ENCODE measurements at regions not wholly inside any gene's neighbourhood (a gene's known extent, or its start where the extent isn't known, plus 50 kb on each side); places are given as distances from the start of the nearest gene placed in this dataset.

DNA sequence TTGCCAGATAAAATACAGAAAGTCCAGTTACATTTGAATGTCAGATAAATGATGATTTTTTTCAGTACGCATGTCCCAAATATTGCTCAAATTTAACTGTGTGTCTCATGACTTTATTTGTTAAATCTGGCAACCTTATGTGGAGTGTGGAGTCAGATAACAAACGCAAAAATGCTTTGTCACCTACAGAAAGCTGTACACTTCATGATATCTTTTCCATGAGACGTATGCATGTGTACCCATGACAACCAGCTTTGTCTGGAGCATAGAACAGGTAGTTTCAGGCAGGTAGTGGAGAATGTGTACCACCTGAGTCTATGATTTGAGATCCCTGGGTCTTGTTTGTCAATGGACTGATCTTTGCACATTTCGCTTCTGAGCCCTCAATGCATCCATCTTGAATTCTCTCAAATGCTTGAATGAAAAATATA, 105.5 kb upstream of the CPEB4 start:
- DNase-seq (ENCODE audit: low spot score) = no peak

DNA sequence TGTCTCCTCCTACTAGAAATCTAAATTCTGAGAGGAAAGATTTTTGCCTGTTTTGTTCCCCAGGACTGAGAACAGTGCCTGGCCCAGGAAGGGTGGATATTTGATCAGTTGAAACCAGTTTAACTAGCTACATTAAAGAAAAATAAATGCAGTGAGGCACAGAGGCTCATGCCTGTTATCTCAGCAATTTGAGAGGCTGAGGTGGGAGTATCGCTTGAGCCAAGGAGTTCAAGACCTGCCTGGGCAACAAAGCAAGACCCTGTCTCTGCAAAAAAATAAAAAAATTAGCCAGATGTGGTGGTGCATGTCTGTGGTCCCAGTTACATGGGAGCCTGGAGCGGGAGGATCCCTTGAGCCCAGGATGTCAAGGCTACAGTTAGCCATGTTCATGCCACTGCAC, 104.8 kb upstream of the CPEB4 start:
- no peak for DNase-seq (ENCODE audit: low spot score)

DNA sequence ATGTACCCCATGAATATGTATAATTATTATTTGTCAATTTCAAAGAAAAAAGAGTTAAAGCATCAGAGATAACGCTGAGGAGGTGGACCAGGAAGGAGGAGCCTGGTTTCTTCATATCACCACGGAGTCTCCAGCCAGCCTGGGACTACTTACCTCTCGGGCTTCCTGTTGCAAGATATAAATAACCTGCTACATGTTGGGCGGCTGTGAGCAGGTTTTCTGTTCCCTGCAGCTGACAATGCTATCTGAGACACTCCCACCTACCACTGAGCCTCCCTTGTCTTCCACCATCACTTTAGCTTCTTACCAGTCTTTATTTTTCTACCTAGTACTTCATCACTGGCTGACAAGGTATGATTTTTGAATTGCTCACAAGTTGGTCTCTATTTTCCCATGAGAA, 102.7 kb upstream of the CPEB4 start:
- DNase-seq (ENCODE audit: low spot score) = no peak

DNA sequence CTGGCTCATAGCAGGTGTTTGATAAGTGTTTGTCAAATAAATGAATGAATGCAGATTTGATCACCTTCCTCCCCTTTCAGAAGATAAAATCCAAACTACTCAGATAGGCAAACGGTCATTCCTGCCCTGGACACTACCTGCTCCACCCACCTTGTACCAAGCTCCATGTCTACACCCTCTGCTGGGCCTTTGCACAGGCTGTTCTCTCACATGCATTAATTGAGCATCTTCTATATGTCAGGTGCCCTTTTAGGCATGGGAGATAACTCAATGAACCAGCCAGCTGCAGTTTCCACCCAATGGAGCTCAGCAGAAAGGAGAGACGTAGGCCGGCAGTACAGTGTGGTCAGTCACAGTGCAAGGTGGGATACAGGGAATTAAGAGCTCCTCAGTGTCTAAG, 102.3 kb upstream of the CPEB4 start:
- no peak for DNase-seq (ENCODE audit: low spot score)

DNA sequence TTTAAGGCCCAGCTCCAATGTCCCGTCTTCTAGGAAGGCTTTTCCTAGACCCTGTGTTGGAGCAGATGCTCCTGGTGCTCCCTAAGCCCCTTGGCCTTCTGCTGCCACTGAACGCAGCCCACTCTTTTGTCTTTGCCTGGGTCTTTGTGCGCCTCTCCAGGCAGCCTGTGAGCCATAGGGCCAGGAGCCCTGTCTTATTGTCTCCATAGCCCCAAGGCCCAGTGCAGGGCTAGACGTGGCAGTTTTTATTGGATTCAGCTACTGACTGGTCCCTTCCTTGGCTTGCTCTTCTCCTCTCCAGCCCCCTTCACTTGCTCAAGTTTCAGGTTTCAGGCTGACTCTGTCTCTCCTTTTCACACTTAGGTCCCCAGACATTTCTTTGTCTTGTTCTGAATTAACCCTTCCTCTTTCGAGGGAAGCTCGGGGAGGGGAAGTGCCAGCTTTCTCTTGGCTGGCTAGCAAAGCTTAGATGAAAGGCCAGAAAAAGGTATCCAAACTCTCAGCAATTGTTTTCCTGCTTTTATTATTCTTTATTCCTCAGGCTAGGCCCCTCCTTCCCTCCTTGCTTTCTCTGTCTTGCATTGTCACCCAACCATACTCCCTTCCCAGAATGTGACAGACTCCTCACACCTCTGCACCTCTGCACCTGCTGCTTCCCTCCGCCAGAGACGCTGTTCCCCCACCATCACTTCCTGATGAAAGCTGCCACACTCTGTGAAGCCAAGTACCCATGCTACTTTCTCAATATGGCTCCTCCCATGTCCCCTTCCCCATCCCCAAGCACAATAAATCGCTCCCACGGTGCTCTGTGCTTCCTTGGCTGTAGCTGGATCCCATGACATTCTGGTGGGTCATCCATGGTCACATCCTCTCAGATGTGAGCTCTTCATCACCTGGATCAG, 101.6 kb upstream of the CPEB4 start:
- DNase-seq (ENCODE audit: low spot score) = no peak

DNA sequence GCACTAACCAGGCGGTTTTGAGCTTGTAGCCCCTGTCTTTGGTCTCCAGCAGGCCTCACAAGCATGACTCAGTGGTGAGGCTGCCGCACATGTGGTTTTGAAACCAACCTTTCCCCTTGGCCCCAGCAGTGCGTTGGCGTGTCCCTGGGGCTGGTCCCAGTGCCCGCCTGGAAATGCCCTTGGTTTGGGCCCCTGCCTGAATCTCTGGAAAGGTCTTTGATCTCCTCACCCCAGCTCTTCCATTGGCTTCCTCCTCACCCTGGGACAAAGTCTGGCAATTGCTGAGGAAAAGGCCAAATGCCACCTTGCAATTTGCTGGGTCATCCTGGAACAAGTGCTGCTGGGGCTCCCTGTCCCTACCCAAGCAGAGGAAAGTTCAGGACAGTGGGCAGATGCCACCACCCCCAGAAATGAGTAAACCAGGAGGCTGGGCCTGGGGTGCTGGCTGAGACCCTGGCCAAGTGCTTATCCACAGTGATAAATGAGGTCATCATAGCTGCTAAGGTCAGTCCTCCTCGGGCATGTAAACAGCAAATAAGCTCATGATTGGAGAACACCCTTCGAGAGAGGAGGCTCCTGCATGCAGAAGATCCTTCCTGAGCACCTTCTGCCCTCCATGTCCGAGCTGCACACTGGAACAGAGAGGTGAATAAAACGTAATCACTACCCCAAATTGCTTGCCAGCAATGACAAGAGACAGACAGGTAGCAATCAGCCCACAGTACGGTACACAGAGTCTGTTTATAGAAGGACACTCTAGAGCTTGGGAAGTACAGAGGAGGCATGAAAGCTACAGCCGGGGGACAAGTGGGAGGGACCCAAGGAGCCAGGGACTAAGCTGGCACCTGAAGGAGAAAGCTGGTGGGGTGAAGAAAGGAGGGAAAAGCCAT, 98.9 kb upstream of the CPEB4 start:
- no peak for DNase-seq (ENCODE audit: low spot score)

DNA sequence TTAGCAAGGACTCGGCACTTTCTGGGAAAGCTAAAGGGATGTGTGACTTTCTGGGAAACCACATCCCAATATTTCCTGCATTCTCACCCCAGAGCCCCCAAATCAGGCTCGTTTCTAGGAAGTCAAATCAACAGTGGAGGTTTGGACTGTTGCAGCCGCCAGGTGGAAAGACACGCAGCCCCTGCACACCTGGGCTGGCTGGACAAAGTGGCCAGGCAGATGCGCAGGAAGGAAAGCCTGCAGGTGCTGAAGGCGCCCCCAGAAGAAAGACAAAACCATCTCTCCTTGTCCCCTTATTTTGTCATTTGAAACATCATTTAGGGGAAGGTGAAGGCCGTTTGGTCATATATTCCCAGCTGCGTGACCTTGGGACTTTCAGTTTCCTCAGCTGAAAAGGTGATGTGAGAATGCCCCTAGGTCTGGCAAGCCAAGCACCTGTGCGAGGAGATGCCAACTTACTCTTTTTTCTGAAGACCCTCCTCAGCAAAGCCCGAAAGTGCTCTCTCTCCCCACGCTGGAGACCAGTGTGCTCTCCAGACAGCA, 97.9 kb upstream of the CPEB4 start:
- DNase-seq (ENCODE audit: low spot score) = no peak

DNA sequence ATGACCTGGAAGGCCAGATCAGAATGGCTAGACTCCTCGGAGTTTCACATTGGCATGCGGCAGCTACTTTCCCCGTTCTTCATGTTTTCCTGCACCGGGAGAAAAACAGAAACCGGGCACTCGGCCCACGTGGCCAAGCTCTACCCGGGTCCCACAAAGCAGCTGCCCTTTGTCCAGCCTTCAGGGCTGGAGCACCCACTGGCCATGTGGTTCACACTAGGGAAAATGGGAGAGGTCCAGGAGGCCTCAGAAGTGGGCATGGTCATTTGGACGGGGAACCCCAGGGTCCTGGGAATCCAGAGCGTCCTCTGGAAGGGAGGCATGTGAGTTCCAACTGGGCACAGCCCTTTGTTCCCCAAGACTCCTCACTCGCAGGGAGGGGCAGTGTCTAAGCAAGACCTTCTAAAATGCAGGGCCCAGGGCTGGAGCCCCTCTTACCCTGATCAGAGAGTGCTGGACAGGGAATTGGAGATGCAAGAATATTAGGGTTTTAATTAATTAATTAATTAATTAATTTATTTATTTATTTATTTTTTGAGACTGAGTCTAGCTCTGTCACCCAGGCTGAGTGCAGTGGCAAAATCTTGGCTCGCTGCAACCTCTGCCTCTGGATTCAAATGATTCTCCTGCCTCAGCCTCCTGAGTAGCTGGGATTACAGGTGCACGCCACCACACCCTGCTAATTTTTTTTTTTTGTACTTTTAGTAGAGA, 97.2 kb upstream of the CPEB4 start:
- DNase-seq (ENCODE audit: low spot score) = no peak

DNA sequence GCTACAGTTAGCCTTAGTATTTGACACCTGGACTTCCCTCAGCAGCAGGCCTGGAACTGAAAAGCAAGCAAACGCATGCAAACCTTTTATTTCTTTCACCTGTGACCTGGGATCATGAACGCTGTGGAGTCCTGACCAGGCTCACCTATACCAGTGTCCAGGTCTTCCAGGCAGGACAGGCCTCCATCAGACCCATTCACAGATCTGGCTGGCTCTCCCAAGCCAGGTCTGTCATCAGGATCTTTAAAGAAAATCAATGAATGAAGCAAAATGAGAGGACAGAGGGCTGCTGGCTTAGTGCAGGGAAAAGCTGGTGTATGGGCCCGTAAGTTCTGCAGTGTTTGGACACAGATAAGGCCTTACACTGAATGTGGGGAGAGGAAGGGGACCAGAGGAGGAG, 96.3 kb upstream of the CPEB4 start:
- no peak for DNase-seq (ENCODE audit: low spot score)

DNA sequence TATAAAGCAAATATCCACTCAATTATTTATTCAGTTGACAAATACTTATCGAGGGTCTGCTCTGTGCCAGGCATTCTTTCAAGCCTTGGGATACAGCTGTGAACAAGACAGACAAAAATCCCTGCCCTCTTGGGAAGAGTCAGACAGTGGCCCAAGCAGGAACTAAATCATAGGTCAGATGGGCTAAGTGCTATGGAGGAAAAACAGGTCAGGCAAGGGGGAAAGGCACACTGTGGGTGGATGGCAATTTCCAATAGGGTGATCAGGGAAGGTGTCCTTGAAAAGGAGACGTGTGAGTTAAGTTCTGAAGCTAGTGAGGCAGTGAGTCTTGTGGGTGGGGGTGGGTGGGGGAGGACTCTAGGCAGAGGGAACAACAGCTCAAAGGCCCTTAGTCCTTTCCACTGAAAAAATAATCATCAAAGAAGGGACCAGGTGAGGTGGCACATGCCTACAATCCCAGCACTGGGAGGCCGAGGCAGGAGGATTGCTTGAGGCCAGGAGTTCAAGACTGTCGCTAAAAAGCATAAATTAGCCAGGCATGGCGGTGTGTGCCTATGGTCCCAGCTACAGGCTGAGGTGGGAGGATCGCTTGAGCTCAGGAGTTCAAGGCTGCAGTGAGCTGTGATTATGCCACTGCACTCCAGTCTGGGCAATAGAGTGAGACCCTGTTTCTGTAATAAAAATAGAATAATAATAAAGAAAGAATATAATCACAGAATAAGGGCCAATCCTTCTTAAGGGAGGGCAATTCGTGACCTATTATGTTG, 95.2 kb upstream of the CPEB4 start:
- no peak for DNase-seq (ENCODE audit: low spot score)

DNA sequence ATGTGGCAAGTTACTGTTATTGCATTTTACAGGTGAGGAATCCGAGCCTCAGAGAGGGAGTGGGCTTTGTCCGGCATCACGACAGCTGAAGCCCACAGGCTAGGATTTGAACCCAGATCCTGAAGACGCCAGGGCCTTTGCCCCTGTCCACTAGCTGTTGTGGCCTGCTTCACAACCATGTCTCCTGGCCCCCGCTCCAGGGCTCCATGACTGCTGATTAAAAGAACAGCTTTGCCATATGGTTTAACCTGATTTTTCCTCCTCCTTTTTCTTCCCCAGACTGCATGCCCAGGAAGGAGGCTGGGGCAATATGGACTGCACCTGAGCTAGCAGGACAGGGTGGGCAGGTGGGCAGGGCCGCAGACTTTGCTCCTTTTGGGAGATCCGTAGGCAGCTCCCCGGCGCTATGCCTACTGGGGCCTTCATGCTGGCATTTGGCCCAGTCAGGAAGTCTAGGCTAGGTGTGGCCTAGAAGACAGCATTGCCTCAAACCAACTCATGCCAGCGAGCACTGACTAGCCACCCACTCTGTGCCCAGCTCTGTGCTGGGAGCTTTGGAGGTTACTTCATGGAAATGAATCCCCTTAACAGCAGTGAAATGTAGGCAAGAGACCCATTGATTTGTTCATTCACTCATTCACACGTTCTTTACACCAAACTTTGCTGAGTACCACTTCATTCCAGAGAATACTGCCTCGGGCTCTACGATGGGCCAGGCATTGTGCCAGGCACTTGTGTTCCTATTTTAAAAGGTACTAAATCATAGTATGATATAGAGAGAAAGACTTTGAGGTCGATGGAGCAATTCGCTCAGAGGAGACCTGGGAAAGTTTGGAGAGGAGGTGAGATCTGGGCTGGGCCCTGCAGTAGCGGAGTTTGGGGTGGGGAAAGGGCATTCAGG, 94.3 kb upstream of the CPEB4 start:
- DNase-seq (ENCODE audit: low spot score) = no peak

DNA sequence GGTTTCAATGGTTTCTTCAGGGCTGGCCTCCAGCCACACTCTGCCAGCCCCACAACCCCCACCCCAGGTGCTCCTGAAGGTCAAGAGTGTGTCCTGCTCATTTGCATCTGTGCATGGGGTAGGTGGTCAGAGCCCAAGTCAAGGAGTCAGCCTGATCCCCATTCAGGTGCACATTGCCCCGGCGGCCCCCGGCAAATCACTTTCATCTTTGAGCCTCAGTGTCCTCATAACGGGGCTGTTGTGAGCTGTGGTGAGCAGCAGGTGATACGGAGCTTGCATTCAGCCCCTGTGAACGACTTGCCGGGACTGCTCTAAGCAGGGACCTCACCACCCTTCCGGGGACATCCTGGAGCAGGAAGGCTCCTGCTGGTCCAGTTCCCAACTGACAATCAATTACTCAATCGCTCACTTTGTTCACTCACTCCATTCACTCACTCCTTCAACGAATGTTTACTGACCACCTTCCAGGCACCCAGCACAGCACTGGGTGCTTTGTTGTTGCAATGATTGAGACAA, 93.2 kb upstream of the CPEB4 start:
- no peak for DNase-seq (ENCODE audit: low spot score)

DNA sequence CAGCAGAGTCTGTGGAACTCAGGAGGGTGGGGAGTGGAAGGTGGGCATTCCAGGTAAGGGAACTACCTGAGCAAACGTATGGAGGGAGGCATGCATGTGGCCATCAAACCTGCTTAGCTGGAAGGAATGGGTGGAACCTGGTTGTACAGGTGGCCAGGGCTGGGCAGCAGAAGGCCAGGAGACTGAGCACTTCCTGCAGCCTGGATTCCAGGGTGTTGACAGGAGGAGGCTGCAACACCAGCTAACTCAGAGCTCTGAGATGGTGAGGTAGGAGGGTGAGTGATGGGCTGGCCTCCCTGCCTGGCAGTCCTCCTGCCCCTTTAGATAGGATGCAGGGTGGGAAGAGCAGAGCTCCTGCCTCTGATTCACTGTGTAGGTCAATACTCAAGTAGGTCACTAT, 92.5 kb upstream of the CPEB4 start:
- DNase-seq (ENCODE audit: low spot score) = no peak

DNA sequence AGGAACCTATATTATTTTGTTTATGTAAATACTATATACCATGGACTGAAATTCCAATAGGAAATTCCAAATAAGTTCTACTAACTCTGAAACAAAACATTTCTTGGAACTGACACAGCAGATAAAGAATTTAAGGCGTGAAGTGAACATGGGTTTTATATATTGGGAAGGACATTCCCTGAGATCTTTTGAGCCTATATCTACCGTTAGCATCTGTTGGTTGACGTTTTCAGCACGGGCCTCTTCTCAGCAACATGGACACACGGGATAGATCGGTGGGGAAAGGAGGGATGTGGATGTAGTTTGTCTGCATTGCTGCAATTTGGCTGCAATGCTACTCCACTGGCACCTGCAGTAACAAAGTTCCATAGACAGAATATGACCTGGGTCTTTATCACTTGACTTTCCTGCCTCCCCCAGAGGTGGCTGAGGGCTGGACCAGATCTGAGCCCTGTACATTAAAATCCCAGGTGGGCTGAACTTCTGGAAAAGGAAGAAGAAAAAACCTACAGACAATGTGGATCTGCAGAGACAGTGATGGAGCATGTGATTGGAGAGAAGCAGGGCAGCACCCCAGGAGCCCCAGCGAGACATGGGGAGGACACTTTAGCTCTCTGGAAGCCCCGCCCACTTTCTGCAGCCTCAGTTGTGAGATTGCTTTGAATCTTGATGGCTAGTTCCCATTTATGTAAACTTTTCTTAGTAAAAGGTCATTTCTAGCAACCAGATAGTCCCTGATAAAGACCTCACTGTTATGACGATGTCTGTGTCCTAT, 91.2 kb upstream of the CPEB4 start:
- no peak for DNase-seq (ENCODE audit: low spot score)

DNA sequence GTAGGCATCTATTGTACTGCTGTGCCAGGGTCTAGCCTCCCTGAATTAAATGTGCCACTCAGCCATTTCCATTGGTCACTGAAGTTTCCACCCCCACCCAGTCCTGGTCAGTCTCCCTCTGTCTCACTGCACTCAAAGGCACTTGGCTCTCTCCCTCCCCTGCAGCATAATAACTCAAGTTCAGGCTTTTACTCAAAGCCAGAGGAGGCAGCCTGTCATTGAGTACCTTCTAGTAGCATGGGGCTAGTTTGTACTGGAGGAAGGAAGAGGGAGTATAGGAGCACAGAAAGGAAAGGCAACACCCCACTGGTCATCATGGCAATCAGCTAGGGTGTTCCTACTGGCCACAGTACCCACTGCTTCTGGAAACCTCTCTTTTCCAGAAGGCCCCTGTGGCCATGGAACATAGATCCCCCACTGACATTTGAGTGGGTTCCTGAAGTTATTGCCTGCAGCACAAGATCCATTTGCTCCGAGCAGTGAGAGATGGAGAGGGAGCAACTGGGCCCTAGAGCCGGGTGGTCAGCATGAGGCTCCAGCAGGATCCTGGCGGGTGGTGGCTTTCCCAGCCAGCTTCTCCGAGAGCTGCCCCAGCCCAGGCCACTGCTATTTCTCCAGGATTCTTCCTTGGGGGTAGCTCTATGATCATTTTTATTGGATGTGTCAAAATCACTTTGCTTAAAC, 89.9 kb upstream of the CPEB4 start:
- no peak for DNase-seq (ENCODE audit: low spot score)

DNA sequence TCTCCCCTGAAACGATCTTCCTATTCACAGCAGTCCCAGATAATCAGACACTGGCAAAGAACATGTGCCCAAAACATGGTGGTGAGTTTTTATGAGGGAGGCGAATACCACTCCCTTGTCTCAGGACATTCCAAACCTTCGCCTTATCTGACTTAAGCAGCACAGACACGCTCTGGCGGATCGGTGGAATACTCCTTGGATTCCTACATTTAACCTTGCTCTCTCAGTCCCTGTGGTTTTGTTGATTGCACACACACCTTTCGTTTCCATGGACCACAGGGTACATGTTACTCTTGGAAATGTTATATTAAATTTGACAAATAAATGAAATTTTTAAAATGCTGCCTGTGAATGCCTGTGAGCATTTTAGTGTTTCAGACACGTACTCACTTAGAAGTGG, 87.8 kb upstream of the CPEB4 start:
- no peak for DNase-seq (ENCODE audit: low spot score)

DNA sequence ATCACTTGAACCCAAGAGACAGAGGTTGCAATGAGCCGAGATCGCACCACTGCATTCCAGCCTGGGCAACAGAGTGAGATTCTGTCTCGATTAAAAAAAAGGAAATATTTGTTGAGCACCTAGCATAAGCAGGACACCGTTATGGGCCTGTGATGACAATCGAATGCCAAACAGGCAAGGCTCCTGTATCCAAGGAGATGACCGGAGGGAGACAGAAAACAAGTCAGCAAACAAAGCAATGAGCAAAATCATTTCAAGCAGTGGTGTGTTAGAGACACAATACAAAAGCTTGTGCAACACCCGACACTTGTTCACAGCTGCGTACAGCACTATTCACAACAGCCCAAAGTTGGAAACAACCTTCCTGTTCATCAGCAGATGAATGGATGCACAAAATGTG, 87.1 kb upstream of the CPEB4 start:
- DNase-seq (ENCODE audit: low spot score) = no peak

DNA sequence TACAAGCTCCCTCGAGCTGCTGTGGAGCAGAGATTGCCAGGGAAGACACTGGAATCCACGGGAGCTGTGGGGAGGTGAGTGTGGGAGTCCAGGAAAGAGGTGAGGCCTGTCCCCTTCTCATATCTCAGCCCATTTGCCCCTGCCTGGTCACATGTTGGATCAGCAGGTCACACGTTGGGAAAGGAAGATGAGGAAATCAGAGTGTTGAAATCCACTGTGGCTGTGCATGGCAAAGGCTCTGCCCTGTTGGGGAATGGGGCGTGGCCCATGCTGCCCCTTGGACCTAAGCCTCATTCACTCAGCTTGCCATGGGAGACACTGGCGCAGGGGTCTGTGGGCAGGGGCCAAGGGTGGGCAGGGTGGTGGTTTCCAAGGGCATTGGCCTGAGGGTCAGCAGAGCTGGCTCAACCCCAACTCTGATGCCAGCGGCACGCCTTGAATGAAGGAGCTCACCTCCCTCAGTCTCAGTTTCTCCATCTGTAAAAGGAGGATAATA, 85.4 kb upstream of the CPEB4 start:
- no peak for DNase-seq (ENCODE audit: low spot score)

DNA sequence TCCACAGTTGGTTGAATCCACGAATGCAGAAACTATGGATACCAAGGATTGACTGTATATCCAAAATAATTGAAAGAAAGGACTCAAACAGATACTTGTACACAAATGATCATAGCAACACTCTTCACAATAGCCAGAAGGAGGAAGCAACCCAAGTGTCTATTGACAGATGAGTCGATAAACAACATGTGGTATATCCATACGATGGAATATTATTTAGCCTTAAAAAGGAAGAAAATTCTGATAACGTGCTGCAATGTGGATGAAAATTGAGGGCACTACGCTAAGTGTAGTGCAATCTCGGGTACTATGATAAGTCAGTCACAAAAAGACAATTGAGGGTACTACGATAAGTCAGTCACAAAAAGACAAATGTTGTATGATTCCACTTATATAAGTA, 83.6 kb upstream of the CPEB4 start:
- DNase-seq (ENCODE audit: low spot score) = no peak

Measured in left forelimb (tissue), 1 donor.